Stomach smooth muscle (tissue), 2 donors: ENCODE measurements at regions not wholly inside any gene's neighbourhood (a gene's known extent, or its start where the extent isn't known, plus 50 kb on each side); places are given as distances from the start of the nearest gene placed in this dataset.

Source experiments
- H3K27ac ChIP-seq: one replicate; pipeline ENCODE4 v1.7.0; 2013; ENCODE audit warnings: mild to moderate bottlenecking, low read length, inconsistent platforms
- H3K27me3 ChIP-seq, 2 donors: one replicate each; pipeline ENCODE4 v1.7.0; 2013; ENCODE audit warnings: low read length in 2 of 2; ENCODE audit not compliant: insufficient read depth in 2 of 2, control insufficient read depth in 1 of 2
- H3K36me3 ChIP-seq, 2 donors: one replicate each; pipeline ENCODE4 v1.7.0; 2013; ENCODE audit warnings: low read length in 2 of 2; ENCODE audit not compliant: control insufficient read depth in 2 of 2, insufficient read depth in 2 of 2
- H3K4me1 ChIP-seq: one replicate; pipeline ENCODE4 v1.7.0; 2013; ENCODE audit warnings: low read length; ENCODE audit not compliant: control insufficient read depth, insufficient read depth
- H3K4me3 ChIP-seq, 2 donors: one replicate each; pipeline ENCODE4 v1.7.0; 2013; ENCODE audit warnings: low read length in 2 of 2
- H3K9ac ChIP-seq, 2 donors: one replicate each; pipeline ENCODE4 v1.7.0; 2013; ENCODE audit warnings: low read length in 2 of 2, mild to moderate bottlenecking in 1 of 2
- H3K9me3 ChIP-seq, 2 donors: one replicate each; pipeline ENCODE4 v1.7.0; 2013; ENCODE audit warnings: low read length in 2 of 2; ENCODE audit not compliant: control insufficient read depth in 2 of 2
- donor health status: healthy.
- donor health status: Pancreatic carcinoma.

DNA sequence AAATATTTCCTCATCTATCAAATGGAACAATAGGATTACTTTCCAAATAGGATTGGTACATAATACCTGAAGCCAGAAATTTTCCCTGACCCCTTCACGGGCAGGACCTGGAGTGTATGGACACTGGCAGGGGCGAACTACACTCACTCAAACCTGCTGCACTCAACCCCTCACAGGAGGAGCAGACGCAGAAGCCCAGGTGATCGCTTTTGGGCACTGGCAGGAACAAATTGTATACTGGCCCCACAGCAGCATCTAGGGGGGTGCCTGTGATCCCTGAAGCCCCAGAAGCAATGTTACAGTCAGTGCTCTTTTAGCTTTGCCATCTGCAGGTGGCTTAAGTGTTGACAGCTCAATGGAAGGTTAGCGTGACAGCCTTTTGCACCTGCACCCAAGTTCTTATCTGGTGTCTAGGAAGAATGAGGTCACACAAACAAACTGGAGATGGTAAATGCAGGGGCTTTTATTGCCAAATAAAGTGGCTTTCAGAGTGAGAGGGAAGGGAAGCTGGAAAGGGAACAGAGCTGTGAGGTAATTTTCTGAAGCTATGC, 199.2 kb upstream of the NEGR1 start:
- no peak overlapping the region for H3K27ac ChIP-seq
- H3K9ac ChIP-seq = no peak overlapping the region
- no peaks in the 10 kb centered on the region for H3K4me1 ChIP-seq
- H3K9me3 ChIP-seq = no peaks in the 10 kb centered on the region
- H3K27me3 ChIP-seq = no peaks in the 10 kb centered on the region
- no peak overlapping the region for H3K4me3 ChIP-seq
- H3K36me3 ChIP-seq = no peaks in the 10 kb centered on the region

DNA sequence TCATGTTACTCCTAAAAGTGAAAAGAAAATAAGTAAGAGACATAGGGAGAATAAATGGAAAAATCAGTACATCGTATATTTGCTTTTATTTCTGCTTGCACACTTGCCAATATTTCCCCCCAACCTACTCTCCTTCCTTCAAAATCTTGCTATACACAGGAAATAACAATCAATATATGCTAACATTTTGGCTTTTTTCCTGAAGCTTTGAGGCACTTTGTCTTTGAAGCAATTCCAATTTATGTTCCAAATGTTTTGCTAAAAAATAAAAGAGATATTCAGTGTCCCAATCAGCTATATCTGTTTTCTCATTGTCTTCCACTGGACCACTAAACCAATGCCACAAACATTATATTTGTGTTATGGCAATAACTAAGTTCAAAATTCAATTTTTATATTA, 184.0 kb upstream of the NEGR1 start:
- Histone ChIP-seq H3K27ac (no peak overlapping the region), H3K4me3 (no peak overlapping the region), H3K27me3 (no peaks in the 10 kb centered on the region), H3K36me3 (no peaks in the 10 kb centered on the region), H3K9me3 (no peaks in the 10 kb centered on the region), H3K9ac (no peak overlapping the region), H3K4me1 (no peaks in the 10 kb centered on the region)

DNA sequence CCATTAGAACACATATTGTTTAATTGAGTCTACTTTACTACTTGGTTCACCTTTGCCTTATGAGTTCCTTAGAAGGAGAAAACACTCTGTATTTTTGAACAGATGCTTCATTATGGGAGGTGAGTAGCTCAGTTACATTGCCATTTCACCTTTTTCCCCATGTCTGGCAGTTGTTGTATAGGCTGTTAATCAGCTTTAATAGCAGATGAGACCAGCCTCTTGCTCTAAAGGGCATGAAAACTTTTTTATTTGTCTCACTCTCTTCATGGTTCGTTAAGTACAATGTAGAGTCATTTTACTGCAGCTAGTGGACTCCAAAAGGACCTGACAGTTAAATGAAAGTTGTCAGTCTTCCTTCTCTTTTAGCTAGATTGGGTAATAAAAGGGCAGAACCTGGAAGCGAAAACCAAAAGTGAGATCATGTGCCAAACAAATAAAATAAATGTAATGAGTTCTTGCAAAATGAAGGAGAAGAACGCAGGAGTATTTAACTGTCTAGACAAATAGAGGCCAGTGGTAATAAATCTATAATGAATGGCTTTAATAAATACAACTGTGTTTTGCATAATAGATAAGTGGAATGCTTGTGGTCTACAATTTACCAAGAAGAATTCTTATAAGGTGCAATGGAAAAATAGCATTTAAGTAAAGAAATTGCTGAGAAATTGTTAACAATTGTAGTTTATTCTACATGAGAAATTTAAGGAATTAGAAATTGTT, 180.0 kb upstream of the NEGR1 start:
- Histone ChIP-seq H3K27ac (no peak overlapping the region), H3K4me1 (no peaks in the 10 kb centered on the region), H3K9me3 (no peaks in the 10 kb centered on the region), H3K27me3 (no peaks in the 10 kb centered on the region), H3K4me3 (no peak overlapping the region), H3K9ac (no peak overlapping the region), H3K36me3 (no peaks in the 10 kb centered on the region)

DNA sequence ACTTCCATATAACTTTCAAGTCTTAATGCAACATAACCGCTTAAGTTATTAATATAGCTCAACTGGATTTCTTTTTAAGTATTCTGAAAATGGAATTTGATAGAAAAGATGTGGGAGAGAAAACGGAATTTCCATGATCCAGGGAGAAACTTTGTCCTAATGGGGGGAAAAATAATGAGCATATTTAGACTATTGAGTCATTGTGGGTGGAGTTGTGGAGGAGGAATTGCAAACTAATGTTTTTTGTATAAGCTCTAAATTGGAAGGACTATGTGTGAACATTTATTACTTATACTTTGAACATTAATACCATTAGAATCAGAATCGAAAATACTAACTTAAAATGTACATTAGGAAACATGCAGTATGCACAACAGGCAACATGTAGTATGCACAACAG, 159.9 kb upstream of the NEGR1 start:
- Histone ChIP-seq H3K27me3 (no peaks in the 10 kb centered on the region), H3K36me3 (no peaks in the 10 kb centered on the region), H3K4me1 (no peaks in the 10 kb centered on the region), H3K4me3 (no peak overlapping the region), H3K9ac (no peak overlapping the region), H3K9me3 (no peaks in the 10 kb centered on the region), H3K27ac (no peak overlapping the region)

DNA sequence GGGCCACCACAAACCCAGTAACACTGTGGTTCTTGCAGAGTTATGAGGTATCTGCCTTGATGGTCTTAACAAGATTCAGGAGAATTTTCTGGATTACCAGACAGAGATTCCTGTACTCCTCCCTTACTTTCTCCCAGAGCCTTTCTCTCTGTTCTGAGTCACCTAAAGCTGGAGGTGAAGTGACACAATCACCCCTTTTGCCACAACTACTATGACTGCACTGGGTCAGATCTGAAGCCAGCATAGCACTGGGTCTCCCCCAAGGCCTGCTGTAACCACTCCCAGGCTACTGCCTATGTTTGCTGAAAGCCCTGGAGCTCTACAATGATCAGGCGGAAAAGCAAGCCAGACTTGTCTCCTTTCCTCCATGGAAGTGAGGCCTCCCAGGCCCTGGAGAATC, 156.7 kb upstream of the NEGR1 start:
- no peaks in the 10 kb centered on the region for H3K27me3 ChIP-seq
- H3K4me1 ChIP-seq = no peaks in the 10 kb centered on the region
- H3K4me3 ChIP-seq = no peak overlapping the region
- H3K9me3 ChIP-seq = no peaks in the 10 kb centered on the region
- H3K27ac ChIP-seq = no peak overlapping the region
- H3K36me3 ChIP-seq = no peaks in the 10 kb centered on the region
- H3K9ac ChIP-seq = no peak overlapping the region

DNA sequence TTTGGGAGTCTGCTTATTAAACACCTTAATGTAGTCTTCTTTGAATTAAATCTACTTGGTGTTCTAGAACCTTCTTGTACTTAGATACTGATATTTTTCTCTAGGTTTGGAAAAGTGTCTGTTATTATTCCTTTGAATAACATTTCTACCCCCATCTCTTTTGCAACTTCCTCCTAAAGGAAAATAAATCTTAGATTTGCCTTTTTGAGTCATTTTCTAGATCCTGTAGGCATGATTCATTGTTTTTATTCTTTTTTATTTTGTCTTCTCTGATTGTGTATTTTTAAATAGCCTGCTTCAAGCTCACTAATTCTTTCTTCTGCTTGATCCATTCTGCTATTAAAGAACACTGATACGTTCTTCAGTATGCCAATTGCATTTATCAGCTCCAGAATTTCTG, 155.9 kb upstream of the NEGR1 start:
- Histone ChIP-seq H3K9ac (no peak overlapping the region), H3K9me3 (no peaks in the 10 kb centered on the region)

DNA sequence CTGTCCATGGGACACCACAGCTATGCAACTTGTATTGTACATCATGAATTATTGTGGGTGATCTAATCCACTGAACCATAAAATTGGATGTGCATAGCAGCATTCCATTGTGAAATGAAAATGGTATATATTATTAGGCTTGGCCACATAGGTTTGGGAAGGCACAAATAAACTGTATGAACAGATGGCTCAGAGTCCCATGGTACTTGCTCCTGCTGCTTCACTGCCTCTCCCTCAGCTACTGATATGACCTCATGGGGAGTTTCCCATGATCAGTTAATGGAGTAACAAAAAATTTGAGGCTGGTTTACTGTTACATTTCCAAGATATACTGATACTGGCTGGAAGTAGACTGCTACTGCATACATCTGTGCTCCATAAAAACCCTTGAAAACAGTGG, 152.7 kb upstream of the NEGR1 start:
- no peaks in the 10 kb centered on the region for H3K4me1 ChIP-seq
- H3K27ac ChIP-seq = no peak overlapping the region
- H3K9me3 ChIP-seq = no peaks in the 10 kb centered on the region
- no peak overlapping the region for H3K9ac ChIP-seq
- no peak overlapping the region for H3K4me3 ChIP-seq
- no peaks in the 10 kb centered on the region for H3K36me3 ChIP-seq
- no peaks in the 10 kb centered on the region for H3K27me3 ChIP-seq

More for the DNA sequence above, 155.9 kb upstream of the NEGR1 start:
- no peaks in the 10 kb centered on the region for H3K4me1 ChIP-seq
- H3K27ac ChIP-seq = no peak overlapping the region
- H3K36me3 ChIP-seq = no peaks in the 10 kb centered on the region
- H3K27me3 ChIP-seq = no peaks in the 10 kb centered on the region
- H3K4me3 ChIP-seq = no peak overlapping the region

DNA sequence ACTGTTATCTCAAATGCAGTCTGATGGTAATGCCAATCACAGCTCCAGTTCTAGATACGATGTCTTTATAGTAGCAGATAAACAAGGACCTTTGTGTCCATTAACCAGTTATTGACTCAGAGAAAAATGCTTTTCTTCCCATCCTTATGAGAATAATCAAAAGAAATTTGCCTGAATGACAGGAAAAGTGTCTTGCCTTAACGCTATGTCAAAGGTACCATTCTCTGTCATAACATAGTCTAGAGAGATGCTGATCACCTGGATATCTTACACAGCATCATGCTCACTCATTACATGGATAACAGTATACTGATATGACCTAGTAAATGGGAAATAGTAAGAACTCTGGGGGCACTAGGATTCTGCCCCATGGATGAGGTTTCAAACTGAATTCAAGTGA, 151.7 kb upstream of the NEGR1 start:
- no peaks in the 10 kb centered on the region for H3K4me1 ChIP-seq
- no peak overlapping the region for H3K4me3 ChIP-seq
- H3K27me3 ChIP-seq = no peaks in the 10 kb centered on the region
- peaks cover 0 to 4% of the 10 kb centered on the region in 2 donors for H3K9me3 ChIP-seq
- no peak overlapping the region for H3K9ac ChIP-seq
- no peak overlapping the region for H3K27ac ChIP-seq
- no peaks in the 10 kb centered on the region for H3K36me3 ChIP-seq

DNA sequence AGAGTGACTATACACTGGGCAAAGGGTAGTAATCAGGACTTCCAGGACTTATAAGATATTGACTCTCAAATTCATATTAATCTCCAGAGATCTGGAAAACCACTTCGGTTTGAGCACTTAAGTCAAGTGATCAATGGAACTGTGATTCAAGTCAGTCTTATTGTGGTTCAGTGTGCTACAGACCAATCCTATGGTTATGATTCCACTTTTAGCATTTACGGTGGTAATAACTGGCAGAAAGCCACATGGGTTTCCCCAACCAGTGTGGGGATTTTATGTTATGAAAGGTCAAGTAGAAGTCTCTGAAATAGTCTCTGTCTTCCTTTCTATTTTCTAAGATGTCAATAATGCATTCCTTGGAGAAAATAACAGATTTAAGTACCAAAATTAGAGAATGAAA, 151.3 kb upstream of the NEGR1 start:
- no peaks in the 10 kb centered on the region for H3K27me3 ChIP-seq
- no peak overlapping the region for H3K9ac ChIP-seq
- H3K27ac ChIP-seq = no peak overlapping the region
- no peaks in the 10 kb centered on the region for H3K4me1 ChIP-seq
- H3K4me3 ChIP-seq = no peak overlapping the region
- peaks cover 0 to 4% of the 10 kb centered on the region in 2 donors for H3K9me3 ChIP-seq
- H3K36me3 ChIP-seq = no peaks in the 10 kb centered on the region

DNA sequence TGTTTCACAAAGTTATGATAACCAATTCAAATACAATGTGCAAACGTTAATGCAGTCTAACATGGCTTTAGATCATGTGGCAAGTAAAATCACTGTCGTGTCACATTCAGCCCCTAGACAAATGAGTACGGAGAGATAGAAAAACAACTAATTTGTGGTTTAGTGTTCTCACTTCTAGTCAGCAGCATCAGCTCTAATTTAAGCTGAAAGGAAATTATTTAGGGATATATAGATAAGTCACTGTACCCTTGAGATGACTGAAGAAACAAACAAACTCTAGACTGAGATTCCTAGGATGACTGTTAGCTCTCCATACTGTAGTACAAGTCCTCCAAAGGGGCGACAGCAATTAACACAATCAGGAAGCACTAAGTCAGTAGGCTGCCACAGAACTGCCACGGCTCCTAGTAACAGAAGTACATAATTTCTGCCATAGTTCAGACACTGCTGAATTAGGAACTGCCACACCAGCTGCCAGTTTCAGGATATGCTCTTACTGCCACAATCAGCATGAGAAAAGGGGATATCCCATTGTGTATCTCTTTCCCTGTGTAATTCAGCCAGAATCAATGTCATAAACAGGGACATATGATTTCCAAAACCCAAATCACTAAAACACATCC, 150.4 kb upstream of the NEGR1 start:
- no peak overlapping the region for H3K4me3 ChIP-seq
- H3K9me3 ChIP-seq = peaks cover 0 to 4% of the 10 kb centered on the region in 2 donors
- no peaks in the 10 kb centered on the region for H3K36me3 ChIP-seq
- no peak overlapping the region for H3K9ac ChIP-seq
- no peaks in the 10 kb centered on the region for H3K27me3 ChIP-seq
- no peak overlapping the region for H3K27ac ChIP-seq
- H3K4me1 ChIP-seq = no peaks in the 10 kb centered on the region

DNA sequence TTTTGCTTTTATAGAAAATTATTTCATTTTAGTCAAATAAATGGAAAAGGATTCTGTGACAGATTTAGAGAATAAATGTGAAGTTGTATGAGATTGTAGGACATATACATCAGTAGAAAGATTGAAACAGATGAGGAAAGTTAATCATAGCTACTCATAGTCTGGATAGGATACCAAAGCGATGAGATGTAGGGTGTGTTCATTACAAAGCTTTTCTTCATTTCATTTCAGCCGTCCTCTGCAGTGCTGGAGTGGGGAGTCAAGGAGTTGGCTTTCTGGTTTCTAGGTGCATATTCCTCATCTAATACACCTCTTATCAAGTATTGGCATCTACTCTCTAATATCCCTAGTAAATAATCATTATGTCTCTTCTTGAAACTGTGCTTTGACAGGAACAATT, 149.5 kb upstream of the NEGR1 start:
- no peaks in the 10 kb centered on the region for H3K4me1 ChIP-seq
- no peak overlapping the region for H3K27ac ChIP-seq
- H3K36me3 ChIP-seq = no peaks in the 10 kb centered on the region
- peaks cover 0 to 4% of the 10 kb centered on the region in 2 donors for H3K9me3 ChIP-seq
- no peaks in the 10 kb centered on the region for H3K27me3 ChIP-seq
- no peak overlapping the region for H3K9ac ChIP-seq
- H3K4me3 ChIP-seq = no peak overlapping the region
